ENCODE measurements at regions not wholly inside any gene's neighbourhood (a gene's known extent, or its start where the extent isn't known, plus 50 kb on each side); places are given as distances from the start of the nearest gene placed in this dataset.

DNA sequence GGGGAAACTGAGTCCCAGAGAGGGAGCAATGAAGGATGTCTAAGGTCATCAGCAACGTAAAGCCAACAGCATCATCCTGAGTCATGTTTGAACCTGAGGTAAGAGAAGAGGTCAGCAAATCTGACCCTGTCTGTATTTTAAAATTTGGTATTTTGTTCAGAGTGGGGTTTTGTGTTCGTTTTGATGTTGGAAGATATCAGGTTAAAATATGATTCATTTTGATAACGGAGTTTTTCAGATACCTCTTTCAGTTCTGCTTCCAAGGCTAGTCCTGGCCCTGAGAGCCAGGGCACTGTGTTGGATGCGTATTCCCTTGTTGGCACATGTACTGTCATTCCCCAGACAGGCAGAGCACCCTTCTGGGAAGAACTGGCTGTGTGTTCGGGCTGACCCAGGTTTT, 291.0 kb downstream of the NSG2 start:
- DNase-seq (ENCODE audit: low spot score in 2 of 2) = no peak
- Histone ChIP-seq H3K27me3 (peaks cover 0 to 19% of the 10 kb centered on the region in 2 donors), H3K36me3 (no peaks in the 10 kb centered on the region), H3K4me1 (peaks cover 0 to 10% (median 0%) of the 10 kb centered on the region in 4 donors), H3K27ac (no peak overlapping the region), H3K4me3 (no peak overlapping the region), H3K9me3 (no peaks in the 10 kb centered on the region)
- WGBS, 2 donors = 70 to 76% methylated on average over 5 of the region's 5 CpGs
- TF ChIP-seq POLR2A (IDR thresholded peaks at IDR 0.05) (no peak), EP300 (IDR thresholded peaks at IDR 0.05) (no peak)
- TF ChIP-seq, protein P1, sequence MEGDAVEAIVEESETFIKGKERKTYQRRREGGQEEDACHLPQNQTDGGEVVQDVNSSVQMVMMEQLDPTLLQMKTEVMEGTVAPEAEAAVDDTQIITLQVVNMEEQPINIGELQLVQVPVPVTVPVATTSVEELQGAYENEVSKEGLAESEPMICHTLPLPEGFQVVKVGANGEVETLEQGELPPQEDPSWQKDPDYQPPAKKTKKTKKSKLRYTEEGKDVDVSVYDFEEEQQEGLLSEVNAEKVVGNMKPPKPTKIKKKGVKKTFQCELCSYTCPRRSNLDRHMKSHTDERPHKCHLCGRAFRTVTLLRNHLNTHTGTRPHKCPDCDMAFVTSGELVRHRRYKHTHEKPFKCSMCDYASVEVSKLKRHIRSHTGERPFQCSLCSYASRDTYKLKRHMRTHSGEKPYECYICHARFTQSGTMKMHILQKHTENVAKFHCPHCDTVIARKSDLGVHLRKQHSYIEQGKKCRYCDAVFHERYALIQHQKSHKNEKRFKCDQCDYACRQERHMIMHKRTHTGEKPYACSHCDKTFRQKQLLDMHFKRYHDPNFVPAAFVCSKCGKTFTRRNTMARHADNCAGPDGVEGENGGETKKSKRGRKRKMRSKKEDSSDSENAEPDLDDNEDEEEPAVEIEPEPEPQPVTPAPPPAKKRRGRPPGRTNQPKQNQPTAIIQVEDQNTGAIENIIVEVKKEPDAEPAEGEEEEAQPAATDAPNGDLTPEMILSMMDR (IDR thresholded peaks at IDR 0.05) = no peak

DNA sequence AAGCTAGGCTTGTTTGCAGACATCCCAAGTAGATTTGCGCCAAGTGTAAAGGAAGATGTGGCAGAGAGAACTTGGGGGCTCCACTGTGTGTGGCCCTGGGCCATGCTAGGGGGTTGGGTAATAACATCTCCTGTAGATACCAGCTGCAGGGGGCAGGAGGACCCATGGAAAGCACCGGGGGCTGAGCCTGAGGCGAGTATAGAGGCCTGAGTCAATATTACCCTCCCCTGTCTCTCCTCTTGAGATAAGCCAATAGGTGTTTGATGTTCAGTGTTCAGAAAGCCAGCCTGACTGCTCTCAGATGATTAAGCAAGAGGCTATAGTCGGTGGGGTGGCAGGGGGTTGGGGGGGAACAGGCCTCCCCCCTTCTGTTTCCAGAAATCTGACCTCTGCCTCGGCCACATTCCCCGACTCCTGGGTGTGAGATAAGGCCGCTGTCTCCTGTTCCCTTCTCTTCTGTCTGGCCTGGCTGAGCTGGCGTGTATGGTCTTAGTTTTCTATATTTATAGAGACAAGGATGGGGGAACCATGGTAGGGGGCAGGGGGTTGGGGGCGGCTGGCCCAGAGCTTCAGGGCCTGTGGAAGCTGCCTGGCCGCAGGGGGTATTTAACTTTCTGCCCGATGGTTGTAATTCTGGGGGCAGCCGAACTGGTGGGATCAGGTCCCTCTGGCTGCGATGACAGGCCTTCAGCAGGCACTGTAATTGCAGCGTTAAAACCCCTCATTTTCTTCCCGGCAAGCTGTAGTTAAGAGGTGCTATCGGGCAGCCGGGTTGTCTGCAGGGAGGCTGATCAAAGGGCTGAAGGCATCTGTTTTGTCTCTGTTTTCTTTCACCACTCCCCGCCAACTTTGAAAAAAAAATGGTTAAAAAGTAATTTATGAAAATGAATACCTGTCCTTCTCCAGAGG, 292.0 kb downstream of the NSG2 start:
- no peak overlapping the region for H3K27ac ChIP-seq

DNA sequence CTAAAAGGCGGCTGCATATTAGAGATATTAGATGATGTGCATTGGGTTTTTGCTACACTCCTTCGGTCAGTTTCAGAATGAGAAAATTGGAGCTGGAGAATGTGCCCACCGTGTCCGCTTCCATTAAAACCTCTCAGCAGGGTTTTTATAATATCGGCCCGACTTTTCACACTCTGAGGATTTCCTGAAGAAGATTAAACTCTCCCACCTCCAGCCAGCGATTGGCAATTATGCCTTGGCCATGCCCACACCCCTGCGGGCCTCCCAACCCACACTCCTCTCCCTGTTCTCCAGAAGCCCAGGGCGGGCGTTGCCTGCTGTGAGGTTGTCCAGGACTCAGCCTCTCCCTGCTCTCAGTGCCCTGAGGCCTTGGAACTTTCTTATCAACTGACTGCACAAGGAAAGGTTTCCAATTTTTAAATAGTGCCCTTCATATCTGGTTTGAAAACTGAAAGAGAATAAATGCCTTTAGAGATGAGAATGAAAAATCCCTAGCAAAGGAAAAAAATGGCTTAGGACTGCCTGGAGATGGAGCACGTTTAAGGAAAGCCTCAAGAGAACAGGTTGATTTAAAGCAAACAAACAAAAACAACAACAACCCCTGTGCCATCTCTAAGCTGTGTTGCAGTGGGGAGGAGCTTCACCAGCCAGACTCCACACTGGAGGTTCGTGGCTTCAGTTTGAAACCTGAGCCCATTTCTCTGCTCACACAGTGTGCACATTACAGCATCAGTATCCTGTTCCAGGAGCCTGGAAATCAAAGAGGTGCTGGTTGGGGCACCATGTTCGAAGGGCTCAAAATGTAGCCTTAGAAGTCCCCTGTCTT, 292.9 kb downstream of the NSG2 start:
- no peak overlapping the region for H3K27ac ChIP-seq
- no peaks in the 10 kb centered on the region for H3K36me3 ChIP-seq
- no peaks in the 10 kb centered on the region for H3K9me3 ChIP-seq
- 23 to 26% methylated on average over 13 of the region's 13 CpGs for WGBS, 2 donors
- TF ChIP-seq EP300 (IDR thresholded peaks at IDR 0.05) = no peak
- no peak for TF ChIP-seq POLR2A (IDR thresholded peaks at IDR 0.05)
- TF ChIP-seq, protein P1 (IDR thresholded peaks at IDR 0.05) = no peak
- peaks cover 0 to 19% of the 10 kb centered on the region in 2 donors for H3K27me3 ChIP-seq
- no peak overlapping the region for H3K4me3 ChIP-seq
- DNase-seq (ENCODE audit: low spot score in 2 of 2) = no peak
- peaks cover 0 to 10% (median 0%) of the 10 kb centered on the region in 4 donors for H3K4me1 ChIP-seq

More for the DNA sequence above, 292.0 kb downstream of the NSG2 start:
- Histone ChIP-seq H3K36me3 (no peaks in the 10 kb centered on the region), H3K4me3 (no peak overlapping the region), H3K9me3 (no peaks in the 10 kb centered on the region), H3K27me3 (peaks cover 0 to 19% of the 10 kb centered on the region in 2 donors), H3K4me1 (peaks cover 0 to 10% (median 0%) of the 10 kb centered on the region in 4 donors)
- DNase-seq (ENCODE audit: low spot score in 2 of 2) = no peak
- 34 to 41% methylated on average over 18 of the region's 18 CpGs for WGBS, 2 donors
- TF ChIP-seq, protein P1 (IDR thresholded peaks at IDR 0.05) = no peak
- TF ChIP-seq POLR2A (IDR thresholded peaks at IDR 0.05) (no peak), EP300 (IDR thresholded peaks at IDR 0.05) (no peak)

DNA sequence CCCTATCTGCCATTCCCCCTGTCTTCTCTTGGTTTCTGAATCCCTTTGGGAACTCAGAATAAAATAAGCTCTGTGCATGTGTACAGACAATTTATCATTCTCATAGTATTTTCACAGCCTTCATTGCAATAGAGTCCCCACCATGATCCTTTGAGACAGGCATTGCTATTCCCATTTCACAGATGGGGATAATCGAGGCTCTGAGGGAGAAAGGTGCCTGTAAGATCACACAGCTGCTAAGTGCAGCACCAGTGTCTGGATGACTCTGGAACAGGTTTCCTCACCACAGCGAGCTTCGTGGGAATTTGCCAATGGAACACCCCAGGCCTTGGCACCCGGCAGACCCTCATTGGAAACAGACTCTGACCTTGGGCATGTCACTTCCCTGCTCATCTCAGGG, 293.6 kb downstream of the NSG2 start:
- Histone ChIP-seq H3K9me3 (no peaks in the 10 kb centered on the region), H3K4me3 (no peak overlapping the region), H3K27me3 (peaks cover 0 to 19% of the 10 kb centered on the region in 2 donors), H3K36me3 (no peaks in the 10 kb centered on the region), H3K4me1 (peaks cover 0 to 10% (median 0%) of the 10 kb centered on the region in 4 donors), H3K27ac (no peak overlapping the region)
- WGBS, 2 donors = 69 to 89% methylated on average over 4 of the region's 4 CpGs
- DNase-seq (ENCODE audit: low spot score in 2 of 2) = no peak
- TF ChIP-seq, protein P1 (IDR thresholded peaks at IDR 0.05) = no peak
- TF ChIP-seq POLR2A (IDR thresholded peaks at IDR 0.05) (no peak), EP300 (IDR thresholded peaks at IDR 0.05) (no peak)

All from tibial nerve (tissue), 4 donors.